ENCODE measurements at regions not wholly inside any gene's neighbourhood (a gene's known extent, or its start where the extent isn't known, plus 50 kb on each side); places are given as distances from the start of the nearest gene placed in this dataset.

GRCh38 chr13:40336228-40337221, 329.9 kb downstream of the FOXO1 start:
- Mint-ChIP-seq H3K27me3 (ENCODE audit: low read depth) (no peaks in the 10 kb centered on the region), H3K9me3 (no peaks in the 10 kb centered on the region), H3K4me1 (peaks cover 49% of the 10 kb centered on the region), H3K4me3 (no peak overlapping the region), H3K36me3 (ENCODE audit: low read depth) (no peaks in the 10 kb centered on the region), H3K27ac (ENCODE audit: unreplicated experiment) (peak overlapping the region; percentile 32)
- no peak for DNase-seq (ENCODE audit: low read depth, low spot score)
- no peak for TF ChIP-seq CTCF (conservative IDR thresholded peaks at IDR 0.05)

- H3K27ac Mint-ChIP-seq (ENCODE audit: unreplicated experiment): no peak overlapping the region
- peaks cover 59% of the 10 kb centered on the region for H3K4me1 Mint-ChIP-seq
- TF ChIP-seq CTCF (conservative IDR thresholded peaks at IDR 0.05): no peak
Measured at GRCh38 chr13:40337651-40338050, 328.8 kb downstream of the FOXO1 start.

DNA sequence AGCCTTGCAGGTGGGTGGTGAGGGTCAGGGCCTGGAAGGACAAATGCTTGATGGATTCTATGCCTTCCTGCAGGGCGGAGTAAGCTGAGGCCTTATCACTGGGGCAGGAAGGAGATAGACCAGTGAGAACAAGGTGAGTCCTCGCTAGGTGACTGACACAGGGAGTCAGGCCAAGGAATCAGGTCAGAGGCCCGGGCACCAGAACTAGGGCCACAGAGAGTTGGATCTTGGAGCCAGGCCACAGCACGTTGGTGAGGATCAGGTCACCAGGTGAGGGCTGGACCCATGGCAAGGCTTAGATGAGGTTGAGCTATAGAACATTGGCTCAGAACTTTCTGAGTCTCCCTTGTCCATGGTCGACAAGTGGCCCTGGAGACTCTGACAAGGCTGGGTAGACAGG, 328.2 kb downstream of the FOXO1 start:
- Mint-ChIP-seq H3K4me1 (peaks cover 63% of the 10 kb centered on the region), H3K9me3 (peaks cover 3% of the 10 kb centered on the region), H3K36me3 (ENCODE audit: low read depth) (no peaks in the 10 kb centered on the region), H3K27me3 (ENCODE audit: low read depth) (no peaks in the 10 kb centered on the region), H3K4me3 (no peak overlapping the region), H3K27ac (ENCODE audit: unreplicated experiment) (no peak overlapping the region)
- no peak for DNase-seq (ENCODE audit: low read depth, low spot score)
- TF ChIP-seq CTCF (conservative IDR thresholded peaks at IDR 0.05): no peak

More at GRCh38 chr13:40337651-40338050, 328.8 kb downstream of the FOXO1 start:
- Mint-ChIP-seq H3K36me3 (ENCODE audit: low read depth) (no peaks in the 10 kb centered on the region), H3K4me3 (no peak overlapping the region), H3K27me3 (ENCODE audit: low read depth) (no peaks in the 10 kb centered on the region), H3K9me3 (peaks cover 3% of the 10 kb centered on the region)
- DNase-seq (ENCODE audit: low read depth, low spot score): no peak

- no peaks in the 10 kb centered on the region for H3K27me3 Mint-ChIP-seq (ENCODE audit: low read depth)
- no peak for TF ChIP-seq CTCF (conservative IDR thresholded peaks at IDR 0.05)
- H3K36me3 Mint-ChIP-seq (ENCODE audit: low read depth): no peaks in the 10 kb centered on the region
- no peak for DNase-seq (ENCODE audit: low read depth, low spot score)
- H3K9me3 Mint-ChIP-seq: peaks cover 3% of the 10 kb centered on the region
- peak overlapping the region; percentile 35 for H3K27ac Mint-ChIP-seq (ENCODE audit: unreplicated experiment)
- peaks cover 82% of the 10 kb centered on the region for H3K4me1 Mint-ChIP-seq
- peak overlapping the region; percentile 23 for H3K4me3 Mint-ChIP-seq
Measured at GRCh38 chr13:40340368-40341095, 325.9 kb downstream of the FOXO1 start.

GRCh38 chr13:40341096-40341471, 325.4 kb downstream of the FOXO1 start:
- no peak for DNase-seq (ENCODE audit: low read depth, low spot score)
- no peaks in the 10 kb centered on the region for H3K36me3 Mint-ChIP-seq (ENCODE audit: low read depth)
- H3K4me3 Mint-ChIP-seq: peak overlapping the region; percentile 23
- peaks cover 3% of the 10 kb centered on the region for H3K9me3 Mint-ChIP-seq
- no peaks in the 10 kb centered on the region for H3K27me3 Mint-ChIP-seq (ENCODE audit: low read depth)
- peak overlapping the region; percentile 63 for H3K27ac Mint-ChIP-seq (ENCODE audit: unreplicated experiment)
- no peak for TF ChIP-seq CTCF (conservative IDR thresholded peaks at IDR 0.05)
- H3K4me1 Mint-ChIP-seq: peaks cover 85% of the 10 kb centered on the region

Measured in neural crest cell (in vitro differentiated cells).